ENCODE measurements at regions not wholly inside any gene's neighbourhood (a gene's known extent, or its start where the extent isn't known, plus 50 kb on each side); places are given as distances from the start of the nearest gene placed in this dataset.

DNA sequence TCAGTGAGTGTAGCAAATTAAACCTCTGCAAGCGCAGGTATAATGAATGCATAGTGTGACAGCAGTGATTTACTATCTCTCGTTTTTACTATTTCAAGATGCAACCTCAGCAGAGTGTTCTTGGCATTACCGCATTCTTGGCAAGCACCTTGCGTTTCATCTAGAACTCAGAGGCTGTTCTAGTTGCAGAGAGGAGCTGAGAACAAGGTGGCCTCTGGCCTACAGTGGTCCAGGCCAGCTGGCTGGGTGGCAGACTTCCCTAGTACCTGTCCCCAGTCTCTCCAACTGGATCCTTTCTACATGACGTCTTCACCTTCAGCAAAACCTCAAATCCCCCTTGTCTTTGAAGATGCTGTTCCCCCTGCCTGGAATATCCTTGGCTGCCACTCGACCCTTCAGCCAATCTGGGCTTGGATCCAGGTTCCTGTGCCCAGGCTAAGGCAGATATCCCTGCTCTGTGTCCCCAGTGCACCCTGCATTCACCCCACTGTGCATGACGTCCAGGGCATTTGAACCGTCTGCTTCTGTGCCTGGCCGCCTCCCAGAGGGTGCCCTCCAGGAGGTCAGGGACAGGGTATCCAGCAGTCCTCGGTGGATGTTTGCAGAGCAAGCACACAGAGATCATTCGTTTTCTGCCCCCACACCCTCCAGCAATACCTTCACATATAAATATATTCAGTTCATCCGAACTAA lies 120.4 kb upstream of the CPEB4 start:
- no peak for DNase-seq

DNA sequence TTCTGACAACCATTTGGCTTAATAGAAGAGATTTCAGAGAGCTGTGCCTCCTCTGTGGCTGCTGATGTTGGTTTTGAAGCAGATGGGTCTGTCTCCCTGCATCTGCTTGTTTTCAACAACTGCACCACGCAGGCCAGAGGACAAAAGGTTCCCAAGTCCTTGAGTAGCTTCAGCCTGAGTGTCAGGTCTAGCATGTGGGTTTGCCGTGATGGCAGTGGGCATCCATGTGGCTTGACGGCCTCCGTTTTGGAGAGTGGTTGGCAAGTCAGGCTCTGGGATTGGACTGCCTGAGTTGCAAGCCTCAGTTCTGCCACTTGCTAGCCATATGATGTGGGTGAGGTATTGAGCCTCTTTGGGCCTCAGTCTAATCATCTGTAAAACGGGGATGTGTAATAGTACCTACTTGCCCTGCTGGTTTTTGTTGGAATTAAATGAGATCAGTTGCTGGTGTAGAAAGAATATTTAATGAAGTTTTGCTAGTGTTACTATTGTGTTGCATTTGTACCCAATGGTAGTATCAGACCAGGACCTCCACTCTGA lies 119.8 kb upstream of the CPEB4 start:
- no peak for DNase-seq

DNA sequence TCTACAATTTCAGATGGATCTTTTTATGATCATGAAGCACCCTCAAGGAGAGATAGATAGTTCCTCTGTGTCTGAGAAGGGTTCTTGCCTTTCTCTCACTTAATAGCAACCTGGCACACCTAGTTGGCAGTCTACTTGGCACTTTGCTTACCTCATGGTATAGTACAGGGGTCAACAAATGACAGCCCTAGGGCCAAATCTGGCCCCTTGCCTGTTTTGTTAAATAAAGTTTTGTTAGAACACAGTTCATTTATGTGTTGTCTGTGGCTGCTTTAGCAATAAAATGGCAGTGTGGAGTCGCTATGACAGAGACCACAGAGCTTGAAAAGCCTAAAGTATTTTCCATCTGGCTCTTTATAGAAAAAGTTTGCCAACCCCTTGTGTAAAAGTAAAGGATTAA lies 119.3 kb upstream of the CPEB4 start:
- DNase-seq = no peak

DNA sequence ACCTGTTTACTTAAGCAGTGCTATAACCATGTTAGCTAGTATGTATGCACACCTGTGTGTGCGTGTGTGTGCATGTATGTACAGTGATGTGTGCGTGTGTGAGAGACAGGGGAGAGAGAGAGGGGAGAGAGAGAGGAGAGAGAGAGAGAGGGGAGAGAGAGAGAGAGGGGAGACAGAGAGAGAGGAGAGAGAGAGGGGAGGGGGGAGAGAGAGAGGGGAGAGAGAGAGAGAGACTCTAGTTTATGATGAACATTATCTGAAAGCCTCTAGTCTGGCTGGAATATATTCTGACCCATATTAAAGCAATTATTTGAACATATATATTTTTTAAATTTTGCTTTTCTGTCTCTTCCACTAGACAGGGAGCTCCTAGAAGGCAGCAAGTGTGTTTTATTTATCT lies 117.5 kb upstream of the CPEB4 start:
- DNase-seq = no peak

DNA sequence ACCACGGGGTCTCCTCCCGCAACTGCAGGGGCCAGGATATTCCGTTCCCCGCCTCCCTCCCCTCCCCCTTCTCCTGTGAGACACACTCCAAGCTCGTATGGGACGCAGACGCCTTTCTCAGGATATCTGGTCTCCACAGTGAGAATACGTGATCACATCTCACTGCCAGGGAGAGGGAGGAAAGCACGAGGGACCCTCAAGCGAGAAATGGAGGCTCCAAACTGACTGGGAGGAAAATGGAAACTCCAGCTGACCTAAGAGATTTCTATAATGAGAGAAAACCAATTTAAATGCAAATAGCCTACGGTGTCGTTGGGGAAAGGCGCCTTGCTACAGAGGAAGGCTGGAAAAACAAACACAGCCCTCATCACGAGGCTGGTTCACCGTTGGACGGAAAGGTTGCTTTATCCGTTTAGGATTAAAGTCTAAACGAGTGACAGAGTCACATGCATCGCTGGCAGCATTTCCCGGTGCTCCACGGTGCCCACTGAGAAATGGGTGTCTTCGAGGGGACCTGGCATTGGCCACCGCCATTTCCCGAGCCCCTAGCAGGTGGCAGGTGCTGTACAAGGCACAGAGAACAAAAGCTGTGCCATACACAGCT lies 116.9 kb upstream of the CPEB4 start:
- no peak for DNase-seq

DNA sequence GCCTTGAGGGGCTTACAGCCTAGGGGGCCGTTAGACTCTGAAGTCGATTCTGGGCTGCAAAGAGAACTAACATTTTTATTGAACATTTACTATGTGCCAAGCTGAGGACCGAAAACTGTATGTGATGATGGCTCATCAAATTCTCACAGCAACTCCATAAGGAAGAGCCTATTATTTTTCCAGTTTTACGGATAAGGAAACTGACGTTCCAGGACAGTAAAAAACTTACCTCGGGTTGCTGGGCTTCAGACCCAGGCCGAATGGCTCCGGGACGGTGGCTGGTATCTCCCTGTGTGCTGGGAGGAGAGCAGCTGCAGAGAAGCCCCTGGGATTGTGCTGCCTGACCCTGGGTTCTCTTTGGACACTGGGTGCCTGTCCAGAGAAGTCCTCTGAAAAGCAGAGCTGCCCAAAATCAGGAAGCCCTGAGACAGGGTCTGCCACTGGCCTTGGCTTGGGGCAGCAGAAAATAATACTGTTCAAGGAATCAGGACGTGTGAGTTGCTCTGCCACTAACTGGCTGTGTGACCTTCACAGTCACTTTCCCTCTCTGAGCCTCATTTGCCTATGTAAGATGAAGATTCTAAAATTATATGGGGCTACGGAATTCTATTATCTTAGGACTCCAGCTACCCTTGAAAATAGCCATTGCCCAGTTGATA lies 116.3 kb upstream of the CPEB4 start:
- DNase-seq = no peak

DNA sequence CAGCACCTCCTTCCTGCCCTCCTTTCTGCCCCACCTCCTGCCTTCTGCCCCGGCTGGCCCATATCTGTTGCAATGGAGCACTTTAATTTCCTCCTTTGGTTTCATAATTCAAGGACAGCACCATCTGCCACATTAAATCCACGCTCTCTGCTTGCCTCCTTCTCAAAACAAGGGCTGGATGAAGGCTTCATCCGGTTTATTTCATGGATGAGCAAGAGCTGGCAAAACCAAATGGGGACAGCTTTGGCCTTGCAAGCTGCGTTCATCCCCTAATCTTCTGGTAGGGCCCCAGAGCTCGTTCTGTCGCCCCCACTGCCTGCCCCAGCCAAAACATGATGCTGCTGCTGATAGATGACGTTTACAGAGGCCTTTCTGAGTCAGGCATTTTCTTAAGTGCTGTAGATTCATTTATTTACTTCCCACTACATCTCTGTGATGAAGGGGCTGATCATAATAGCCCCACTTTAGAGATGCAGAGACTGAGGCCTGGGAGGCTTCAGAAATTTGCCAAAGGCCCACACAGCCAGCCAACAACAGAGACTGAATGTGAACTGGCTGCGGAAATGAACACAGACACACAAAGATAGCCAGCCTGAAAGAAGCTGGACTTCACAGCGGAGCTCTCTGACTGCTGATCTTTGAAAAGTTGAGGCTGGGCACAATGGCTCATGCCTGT lies 115.6 kb upstream of the CPEB4 start:
- no peak for DNase-seq

DNA sequence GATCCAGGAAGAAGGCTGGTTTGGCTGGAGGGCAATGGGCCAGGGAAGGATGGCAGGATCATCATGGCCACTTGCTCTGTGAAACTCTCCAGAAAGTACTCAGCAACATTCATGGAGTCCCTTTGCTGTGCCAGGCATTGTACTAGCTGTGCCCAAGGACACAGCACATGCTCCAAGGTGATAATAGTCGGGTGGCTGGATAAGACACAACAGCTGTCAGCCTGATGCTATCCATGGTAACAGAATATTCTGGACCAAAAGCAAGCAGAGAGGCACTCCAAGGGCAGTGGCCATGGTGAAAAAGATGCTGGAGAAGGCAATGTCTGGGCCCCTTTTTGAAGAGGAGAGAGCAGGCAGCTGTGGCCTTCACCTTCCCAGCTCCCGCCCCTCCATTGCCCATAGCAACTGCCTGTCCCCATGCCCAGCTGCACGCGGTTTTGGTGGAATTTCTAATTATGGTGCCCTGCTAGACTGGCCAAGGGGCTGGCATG lies 113.8 kb upstream of the CPEB4 start:
- DNase-seq = no peak

DNA sequence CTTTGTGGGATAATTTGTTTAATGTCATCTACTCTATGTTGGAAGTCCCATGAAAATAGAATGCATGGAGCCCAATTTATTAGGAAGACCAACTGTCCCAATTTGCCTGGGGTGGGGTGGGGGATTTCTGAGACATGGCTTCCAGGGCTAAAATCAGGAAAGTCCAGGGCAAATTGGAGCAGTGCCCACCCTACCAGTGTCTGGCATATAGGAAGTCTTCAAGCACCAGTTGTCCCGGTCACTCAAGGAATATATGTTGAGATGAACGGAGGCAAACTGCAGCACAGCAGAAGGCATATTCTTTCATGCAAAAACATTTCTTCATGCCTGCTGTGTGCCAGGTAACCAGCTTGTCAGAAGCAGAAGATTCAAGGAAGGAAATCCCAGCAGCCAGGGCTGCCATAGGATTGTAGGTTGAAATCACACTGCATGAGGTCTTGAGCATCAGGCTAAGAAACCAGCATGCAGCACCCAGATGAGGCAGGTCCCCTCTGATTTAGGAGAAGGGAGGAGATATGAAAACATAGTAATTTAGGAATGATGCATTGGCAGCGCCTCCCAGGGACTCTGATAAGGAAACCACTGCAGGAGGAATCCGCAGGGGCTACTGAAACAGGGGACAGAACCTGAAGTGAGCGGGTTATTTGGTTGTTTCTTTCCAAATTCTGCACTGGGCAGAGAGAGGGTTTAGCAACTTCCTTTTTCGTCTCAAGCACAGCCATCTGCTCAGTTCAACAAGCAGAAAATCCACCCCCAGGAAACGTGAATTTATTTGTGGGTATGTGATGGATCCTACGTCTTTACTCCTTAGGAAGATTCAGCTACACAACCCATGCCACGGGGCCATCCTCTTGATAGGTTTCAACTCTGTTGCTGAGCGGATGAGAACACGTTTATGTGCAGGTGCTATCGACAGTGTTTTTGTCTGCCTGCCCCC lies 112.6 kb upstream of the CPEB4 start:
- DNase-seq = no peak

DNA sequence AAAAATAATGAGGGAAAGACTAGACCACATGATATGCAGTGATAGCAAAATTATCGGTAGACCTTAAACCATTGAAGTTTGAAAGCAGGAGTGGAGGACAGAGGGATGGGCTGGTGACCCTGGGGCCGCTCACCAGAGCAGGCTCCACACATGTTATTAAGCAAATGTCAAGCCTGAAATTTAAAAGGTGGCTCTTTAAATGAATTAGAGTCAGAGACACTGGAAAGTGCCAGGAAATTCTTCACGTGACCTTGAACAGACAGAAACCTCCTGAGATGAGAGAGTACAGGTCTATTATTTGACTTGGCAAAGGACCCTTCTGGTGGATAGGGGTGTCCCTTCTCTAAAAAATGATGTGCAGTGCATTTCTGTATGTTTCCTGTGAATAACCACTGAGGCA lies 111.0 kb upstream of the CPEB4 start:
- no peak for DNase-seq

DNA sequence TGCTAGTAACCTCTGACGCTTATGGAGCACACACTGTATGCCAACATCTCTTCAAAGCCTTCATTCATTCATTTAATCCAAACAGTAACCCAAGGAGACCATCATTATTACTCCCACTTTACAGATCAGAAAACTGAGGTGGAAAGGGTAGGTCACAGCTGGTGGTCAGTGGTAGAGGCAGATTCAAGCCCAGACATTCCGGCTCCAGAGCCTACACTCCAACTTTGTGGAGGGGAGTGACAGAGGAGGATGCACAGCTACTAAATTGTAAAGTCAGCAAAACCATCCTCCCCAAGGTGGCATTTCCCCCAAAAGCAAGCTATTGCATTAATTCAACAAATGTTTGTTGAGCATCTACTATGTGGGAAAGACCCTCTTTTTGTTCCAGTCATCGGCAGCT lies 110.5 kb upstream of the CPEB4 start:
- no peak for DNase-seq

DNA sequence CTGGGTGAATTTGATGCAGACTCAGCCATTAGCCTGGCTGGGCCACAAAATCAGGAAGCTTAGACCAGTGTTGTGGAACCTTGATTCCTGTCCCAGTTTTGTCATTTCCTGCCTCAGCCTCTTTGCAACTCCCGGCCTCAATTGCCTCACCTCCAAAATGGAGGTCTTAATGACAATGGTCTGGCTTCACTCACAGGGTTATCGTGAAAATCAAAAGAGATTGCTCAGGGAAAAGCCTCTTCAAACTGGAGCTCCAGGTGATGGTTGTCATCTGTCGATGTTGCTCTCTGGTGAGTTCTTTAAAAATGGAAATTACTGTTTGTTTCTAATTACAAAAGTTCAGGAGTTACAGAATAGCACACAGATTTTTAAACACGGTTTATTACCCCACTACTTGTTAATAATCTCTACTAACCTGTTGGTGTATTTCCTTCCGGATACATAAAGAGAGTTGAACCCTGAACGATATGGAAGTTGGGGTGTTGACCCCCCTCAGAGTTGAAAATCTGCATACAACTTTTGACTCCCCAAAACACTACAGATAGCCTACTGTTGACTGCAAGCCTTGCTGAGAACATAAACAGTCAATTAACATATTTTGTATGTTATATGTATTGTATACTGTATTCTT lies 109.9 kb upstream of the CPEB4 start:
- no peak for DNase-seq

DNA sequence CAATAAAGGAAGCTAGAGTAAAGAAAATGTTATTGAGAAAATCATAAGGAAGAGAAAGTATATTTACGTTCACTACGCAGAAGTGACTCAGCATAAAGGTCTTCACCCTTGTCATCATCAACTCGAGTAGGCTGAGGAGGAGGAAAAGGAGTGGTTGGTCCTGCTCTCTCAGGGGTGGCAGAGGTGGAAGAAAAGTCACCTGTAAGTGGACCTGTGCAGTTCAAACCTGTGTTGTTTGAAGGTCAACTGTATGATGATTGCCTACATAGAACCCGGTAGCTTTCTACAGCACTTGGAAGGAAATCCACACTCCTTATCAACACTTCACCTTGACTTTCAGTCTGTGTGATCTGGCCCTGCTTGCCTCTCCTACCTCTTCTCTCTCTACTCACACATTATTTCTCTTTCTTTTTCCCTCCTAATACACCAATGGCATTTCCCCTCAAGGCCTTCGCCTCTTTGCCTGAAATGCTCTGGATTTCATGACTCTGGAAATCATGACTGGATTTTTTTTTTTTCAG lies 109.3 kb upstream of the CPEB4 start:
- DNase-seq = no peak

DNA sequence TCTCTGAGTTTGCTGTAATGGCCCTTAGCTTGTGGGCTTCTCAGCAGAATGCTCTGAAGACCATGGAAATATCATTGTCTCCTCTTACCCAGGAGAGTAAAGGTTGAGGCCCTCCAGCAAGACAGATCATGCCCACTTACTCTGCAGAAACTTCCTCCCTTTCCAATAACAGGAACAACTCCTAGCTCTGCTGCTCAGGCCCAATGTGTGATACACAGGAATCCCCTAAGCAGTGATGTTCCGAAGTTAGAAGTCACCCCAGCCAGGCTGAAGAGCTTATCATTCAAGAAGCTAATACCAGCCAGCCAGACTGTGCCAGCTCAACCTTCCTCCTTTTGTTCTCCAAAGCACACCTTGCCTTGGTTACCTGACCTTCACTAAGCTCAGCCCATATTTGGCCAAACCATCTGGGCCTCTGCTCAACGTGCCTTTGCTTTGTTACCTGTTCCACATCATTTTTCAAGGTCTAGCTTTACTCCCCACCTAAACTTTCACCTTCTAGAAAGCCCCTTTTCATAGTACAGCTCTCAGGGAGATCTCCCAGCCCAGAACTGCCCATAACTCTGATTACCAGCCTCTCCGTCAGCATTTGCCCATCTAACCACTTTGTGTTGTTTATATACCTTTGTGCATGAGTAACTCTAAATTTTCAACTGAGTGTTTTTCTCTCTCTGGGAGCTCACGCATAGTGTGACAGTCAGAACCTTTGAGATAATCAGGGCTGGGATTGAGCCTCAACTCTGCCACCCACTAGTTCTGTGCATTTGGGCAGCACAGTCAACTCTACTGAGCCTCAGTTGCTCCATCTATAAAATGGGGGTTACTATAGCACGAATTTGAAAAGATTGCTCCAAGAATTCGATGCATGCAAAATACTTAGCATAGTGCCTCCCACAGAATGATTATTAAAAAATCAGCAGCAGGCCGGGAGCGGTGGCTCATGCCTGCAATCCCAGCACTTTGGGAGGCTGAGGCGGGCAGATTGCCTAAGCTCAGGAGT lies 107.6 kb upstream of the CPEB4 start:
- no peak for DNase-seq

DNA sequence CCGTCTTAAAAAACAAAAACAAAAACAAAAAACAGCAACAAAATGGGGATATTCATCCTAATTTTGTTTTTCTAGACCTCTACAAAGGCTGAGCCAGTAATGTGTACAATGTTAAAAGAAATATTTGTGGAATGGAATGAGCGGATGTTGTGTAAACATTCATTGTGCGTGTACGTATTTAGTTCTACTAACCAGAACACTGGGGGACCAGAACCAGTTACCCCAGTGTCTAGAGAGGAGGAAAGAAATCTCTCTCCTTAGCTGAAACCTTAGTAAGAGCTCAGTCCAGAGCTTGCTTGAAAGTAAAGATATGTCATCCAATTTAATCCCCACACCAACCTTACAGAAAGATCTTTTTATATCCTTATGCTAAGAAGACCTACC lies 106.7 kb upstream of the CPEB4 start:
- DNase-seq = no peak

DNA sequence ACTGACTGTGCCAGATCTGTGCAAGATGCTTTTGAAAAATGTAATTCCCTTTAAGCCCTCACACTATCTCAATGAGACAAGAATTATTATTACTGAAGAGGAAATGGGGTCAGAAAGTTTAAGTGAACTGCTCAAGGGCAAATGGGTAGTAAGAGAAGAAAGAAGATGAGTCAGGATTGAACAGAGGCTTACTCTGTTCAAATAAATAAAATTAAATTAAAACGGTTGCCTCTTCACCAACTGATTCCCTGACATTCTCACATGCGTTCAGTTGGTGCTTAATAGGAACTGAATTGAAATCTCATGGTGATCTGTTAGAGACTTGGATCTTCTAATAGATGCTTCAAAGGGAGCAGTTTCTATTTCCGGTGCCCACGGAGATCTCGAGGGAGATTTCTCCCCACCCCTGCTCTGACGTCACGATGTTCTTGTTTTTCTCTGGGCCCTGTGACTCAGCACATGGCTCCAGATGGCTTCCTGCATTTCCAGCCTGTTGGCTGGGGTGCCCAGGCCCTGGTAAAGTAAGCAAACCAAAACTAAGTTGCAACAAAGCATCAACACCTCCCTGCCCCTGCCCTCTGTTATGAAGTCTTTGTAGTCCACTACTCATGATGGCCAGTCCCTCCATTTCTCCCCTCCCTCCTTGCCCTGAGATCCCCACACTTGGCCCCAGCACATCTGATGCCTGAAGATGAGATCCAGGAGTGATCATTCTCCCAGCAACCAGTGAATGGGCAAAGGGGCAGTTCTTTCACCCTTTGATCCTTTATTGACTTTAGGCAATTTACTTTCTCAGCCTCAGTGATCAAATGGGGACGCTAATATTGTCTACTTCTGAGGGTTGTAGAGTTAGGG lies 106.1 kb upstream of the CPEB4 start:
- peak; percentile 87 for DNase-seq

DNA sequence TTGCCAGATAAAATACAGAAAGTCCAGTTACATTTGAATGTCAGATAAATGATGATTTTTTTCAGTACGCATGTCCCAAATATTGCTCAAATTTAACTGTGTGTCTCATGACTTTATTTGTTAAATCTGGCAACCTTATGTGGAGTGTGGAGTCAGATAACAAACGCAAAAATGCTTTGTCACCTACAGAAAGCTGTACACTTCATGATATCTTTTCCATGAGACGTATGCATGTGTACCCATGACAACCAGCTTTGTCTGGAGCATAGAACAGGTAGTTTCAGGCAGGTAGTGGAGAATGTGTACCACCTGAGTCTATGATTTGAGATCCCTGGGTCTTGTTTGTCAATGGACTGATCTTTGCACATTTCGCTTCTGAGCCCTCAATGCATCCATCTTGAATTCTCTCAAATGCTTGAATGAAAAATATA lies 105.5 kb upstream of the CPEB4 start:
- DNase-seq = no peak

DNA sequence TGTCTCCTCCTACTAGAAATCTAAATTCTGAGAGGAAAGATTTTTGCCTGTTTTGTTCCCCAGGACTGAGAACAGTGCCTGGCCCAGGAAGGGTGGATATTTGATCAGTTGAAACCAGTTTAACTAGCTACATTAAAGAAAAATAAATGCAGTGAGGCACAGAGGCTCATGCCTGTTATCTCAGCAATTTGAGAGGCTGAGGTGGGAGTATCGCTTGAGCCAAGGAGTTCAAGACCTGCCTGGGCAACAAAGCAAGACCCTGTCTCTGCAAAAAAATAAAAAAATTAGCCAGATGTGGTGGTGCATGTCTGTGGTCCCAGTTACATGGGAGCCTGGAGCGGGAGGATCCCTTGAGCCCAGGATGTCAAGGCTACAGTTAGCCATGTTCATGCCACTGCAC lies 104.8 kb upstream of the CPEB4 start:
- DNase-seq = no peak

DNA sequence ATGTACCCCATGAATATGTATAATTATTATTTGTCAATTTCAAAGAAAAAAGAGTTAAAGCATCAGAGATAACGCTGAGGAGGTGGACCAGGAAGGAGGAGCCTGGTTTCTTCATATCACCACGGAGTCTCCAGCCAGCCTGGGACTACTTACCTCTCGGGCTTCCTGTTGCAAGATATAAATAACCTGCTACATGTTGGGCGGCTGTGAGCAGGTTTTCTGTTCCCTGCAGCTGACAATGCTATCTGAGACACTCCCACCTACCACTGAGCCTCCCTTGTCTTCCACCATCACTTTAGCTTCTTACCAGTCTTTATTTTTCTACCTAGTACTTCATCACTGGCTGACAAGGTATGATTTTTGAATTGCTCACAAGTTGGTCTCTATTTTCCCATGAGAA lies 102.7 kb upstream of the CPEB4 start:
- no peak for DNase-seq

All from activated effector memory CD4-positive, alpha-beta T cell treated with anti-CD3 and anti-CD28 coated beads, Interleukin-2, amount 50 U/mL, for 16 hours (primary cell).